Testis (tissue), 2 donors: ENCODE measurements at regions not wholly inside any gene's neighbourhood (a gene's known extent, or its start where the extent isn't known, plus 50 kb on each side); places are given as distances from the start of the nearest gene placed in this dataset.

Experiments
- POLR2A ChIP-seq: fragments of 450-650 bp; IDR thresholded peaks from one replicate; pipeline ENCODE4 v1.6.1; 2017; ENCODE audit warnings: antibody characterized with exemption, mild to moderate bottlenecking, moderate library complexity
- TF ChIP-seq, protein P1 (sequence below), 3 experiments: fragments of 450-650 bp in 2 of 3; fragments of 200-600 bp in 1 of 3; sonication (generic) in 1 of 3; IDR thresholded peaks; one replicate each; pipeline ENCODE4 v1.5.1; 2016 to 2019; ENCODE audit warnings: antibody characterized with exemption in 3 of 3, mild to moderate bottlenecking in 2 of 3, moderate library complexity in 1 of 3

GRCh38 chr6:122180132-122180531, 219.3 kb upstream of the HSF2 start:
- TF ChIP-seq, protein P1, sequence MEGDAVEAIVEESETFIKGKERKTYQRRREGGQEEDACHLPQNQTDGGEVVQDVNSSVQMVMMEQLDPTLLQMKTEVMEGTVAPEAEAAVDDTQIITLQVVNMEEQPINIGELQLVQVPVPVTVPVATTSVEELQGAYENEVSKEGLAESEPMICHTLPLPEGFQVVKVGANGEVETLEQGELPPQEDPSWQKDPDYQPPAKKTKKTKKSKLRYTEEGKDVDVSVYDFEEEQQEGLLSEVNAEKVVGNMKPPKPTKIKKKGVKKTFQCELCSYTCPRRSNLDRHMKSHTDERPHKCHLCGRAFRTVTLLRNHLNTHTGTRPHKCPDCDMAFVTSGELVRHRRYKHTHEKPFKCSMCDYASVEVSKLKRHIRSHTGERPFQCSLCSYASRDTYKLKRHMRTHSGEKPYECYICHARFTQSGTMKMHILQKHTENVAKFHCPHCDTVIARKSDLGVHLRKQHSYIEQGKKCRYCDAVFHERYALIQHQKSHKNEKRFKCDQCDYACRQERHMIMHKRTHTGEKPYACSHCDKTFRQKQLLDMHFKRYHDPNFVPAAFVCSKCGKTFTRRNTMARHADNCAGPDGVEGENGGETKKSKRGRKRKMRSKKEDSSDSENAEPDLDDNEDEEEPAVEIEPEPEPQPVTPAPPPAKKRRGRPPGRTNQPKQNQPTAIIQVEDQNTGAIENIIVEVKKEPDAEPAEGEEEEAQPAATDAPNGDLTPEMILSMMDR (IDR thresholded peaks at IDR 0.05) = no peak
- no peak for TF ChIP-seq POLR2A
